Occipital lobe (tissue), 1 donor: ENCODE measurements at regions not wholly inside any gene's neighbourhood (a gene's known extent, or its start where the extent isn't known, plus 50 kb on each side); places are given as distances from the start of the nearest gene placed in this dataset.

Experiments used
- DNase-seq: peaks from one replicate; lab custom pipeline; 2025; lab: John Stamatoyannopoulos, UW

DNA sequence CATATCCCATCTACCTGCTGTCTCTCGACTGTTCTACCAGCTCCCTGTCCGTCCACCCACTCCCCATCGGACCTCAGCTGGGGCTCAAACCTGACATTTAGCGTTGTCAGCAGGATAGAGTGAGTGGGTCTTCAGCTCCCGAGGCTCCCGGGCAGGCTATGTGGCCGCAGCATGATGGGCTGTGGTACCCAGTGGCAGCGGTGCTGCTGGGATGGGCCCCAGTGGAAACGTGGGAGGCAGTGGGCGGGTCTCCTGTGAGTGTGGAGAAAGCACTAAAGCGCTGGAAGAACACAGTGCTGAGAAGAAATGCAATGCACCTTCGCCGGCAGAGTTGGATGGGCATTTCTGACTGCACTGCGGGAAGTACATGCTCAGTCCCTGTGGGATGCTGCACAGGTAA is 204.8 kb upstream of the SYT4 start:
- no peak for DNase-seq

- DNase-seq = no peak
Observed at GRCh38 chr18:43482600-43482999, 205.3 kb upstream of the SYT4 start.

DNA sequence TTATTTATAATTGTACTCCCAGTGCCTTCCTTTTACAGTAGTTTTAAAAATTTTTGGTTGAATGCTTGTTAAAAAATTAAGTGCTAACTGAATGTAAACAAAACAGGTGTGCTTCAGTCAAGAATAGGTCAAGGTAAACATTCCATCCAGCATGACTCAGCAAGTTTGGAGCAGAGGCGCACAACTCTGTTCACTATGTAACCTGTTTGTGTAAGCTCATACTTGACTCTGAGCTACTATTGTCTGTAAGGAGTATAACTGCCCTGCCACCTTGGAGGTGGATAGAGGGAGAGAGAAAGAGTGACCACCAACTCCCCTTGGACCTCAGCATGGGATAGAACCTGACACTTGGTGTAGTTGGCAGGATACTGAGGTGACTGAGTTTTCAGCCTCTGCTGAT is 207.4 kb upstream of the SYT4 start:
- no peak for DNase-seq

DNA sequence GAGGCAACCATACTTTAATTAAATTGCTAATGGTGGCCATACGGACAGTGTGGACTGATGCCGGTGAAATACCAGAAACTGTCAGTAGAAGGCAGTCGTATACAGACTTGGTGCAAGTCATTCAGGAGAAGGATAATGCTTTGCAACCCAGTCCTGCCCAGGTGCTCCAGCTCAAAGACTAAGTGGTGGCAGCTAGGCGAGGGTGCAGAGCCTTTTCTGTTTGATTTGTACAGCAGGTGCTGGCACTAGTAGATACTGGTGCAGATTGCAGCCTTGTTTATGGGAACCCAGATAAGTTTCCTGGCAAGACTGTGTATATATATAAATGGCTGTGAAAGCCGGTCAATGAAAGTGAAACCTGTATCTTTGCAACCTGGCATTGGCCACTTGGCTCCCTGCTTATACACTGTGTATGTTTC is 208.3 kb upstream of the SYT4 start:
- DNase-seq = no peak

DNA sequence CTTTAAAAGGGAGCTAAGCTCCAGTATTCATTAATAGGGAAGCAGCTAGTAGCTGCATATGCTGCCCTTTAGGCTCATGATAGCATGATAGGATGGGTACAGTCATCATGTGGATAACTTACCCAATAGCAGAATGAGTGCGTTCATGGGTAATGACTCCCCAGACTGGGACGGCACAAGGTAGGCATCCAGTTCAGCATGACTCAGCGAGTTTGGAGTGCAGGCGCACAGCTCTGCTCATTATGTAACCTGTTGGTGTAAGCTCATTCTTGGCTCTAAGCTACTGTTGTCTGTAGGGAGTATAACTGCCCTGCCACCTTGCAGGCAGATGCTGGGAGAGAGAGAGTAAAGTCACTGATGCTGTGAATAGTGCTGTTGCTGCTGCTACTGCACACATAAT is 209.2 kb upstream of the SYT4 start:
- no peak for DNase-seq

- peak; percentile 52 for DNase-seq
Observed at GRCh38 chr18:43501099-43501498, 223.8 kb upstream of the SYT4 start.

- no peak for DNase-seq
Observed at GRCh38 chr18:43506935-43507334, 229.6 kb upstream of the SYT4 start.

- DNase-seq = no peak
Observed at GRCh38 chr18:43507842-43508481, 230.7 kb upstream of the SYT4 start.

GRCh38 chr18:43514747-43515146 is 237.5 kb upstream of the SYT4 start:
- DNase-seq = no peak

- no peak for DNase-seq
Observed at GRCh38 chr18:43515481-43515880, 238.2 kb upstream of the SYT4 start.

GRCh38 chr18:43524260-43524659 is 247.0 kb upstream of the SYT4 start:
- no peak for DNase-seq

DNA sequence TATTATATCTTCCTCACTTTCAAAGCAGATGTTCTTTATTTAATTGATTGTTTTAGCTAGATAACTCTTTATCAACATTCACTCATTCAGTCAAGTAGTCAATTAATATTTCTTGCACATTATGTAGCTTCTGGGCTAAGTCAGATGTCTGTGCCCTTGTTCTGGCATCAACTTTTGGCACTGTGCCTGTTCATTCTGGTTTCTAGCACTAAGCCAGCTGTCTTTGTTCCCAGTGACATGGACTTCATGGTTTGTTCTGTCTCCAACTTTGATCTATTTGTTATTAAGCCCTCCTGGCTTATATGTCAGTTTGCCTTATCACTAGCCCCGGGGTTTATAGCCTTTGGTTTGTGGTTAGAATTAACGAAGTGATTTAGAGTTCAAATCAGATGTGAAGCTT is 247.9 kb upstream of the SYT4 start:
- DNase-seq = no peak

GRCh38 chr18:43526426-43527145 is 249.3 kb upstream of the SYT4 start:
- no peak for DNase-seq

DNA sequence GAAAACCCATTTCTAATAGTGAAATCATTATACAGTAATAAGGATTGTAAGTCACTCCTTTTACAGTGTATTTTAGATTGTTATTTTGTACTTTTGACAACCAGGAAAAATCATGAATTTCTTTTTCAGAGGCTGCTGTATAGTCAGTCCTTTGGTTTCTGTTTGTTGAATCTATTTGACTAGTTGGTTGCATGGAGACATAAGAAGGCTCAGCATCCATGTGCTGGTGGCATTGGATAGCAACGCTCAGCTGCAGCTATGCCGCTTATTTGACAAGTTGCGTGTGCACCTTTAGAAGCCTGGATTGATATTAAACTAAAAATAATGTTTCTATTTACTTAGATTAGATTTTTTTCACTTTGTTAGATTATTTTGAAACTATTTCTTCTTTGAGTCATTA is 254.1 kb upstream of the SYT4 start:
- DNase-seq = no peak

DNA sequence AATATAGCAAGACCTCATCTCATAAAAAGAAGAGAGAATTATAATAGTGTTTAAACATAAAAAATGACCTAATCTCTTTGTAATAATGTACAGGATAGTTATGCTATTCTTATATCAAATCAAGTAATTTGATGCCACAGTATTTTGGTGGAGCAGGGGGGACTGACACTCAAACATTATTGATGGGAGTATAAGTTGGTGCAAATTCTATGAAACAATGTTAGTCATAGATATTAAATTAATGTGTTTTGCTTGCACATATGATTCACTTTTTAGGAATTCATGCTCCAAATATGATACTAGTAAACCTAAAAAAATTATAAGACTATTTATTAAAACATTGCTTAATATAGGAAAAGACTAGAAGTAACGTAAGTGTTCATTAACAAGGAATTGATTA is 256.1 kb upstream of the SYT4 start:
- no peak for DNase-seq

DNA sequence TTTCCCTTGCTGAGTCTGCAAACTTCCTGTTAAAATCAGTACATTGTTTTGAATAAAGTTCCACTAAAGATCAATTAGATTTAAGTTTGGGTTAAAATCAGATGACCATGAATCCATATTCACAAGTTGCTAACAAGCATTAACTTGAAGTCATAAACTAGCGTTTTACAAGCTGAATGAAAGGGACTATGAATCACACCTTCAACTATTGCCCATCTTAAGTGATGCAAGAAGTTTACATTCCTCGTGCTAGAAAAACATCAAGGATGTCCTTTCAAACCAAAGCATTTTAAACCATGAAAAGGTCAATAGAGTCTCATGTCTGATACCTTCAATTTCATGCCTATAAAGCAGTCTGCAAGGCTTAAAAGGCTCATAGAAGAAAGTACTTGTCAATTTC is 257.2 kb upstream of the SYT4 start:
- DNase-seq = no peak

DNA sequence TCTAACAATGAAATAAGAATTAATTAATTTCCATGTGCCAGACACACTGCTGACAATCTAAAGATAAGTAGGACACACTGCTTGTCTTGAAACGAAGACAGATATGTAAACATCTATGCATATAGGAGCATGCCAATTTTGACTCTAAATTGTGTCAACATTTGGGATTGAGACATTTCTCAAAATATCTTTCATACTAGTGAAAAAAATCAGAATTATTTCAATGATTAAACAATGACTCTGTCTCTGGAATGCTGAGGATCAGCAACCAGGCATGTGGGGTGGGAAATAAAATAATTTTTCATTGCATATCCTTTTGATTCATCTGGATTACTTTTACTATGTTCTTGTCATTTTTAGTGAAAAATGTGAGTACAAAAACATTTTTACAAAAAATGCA is 262.6 kb upstream of the SYT4 start:
- DNase-seq = no peak

DNA sequence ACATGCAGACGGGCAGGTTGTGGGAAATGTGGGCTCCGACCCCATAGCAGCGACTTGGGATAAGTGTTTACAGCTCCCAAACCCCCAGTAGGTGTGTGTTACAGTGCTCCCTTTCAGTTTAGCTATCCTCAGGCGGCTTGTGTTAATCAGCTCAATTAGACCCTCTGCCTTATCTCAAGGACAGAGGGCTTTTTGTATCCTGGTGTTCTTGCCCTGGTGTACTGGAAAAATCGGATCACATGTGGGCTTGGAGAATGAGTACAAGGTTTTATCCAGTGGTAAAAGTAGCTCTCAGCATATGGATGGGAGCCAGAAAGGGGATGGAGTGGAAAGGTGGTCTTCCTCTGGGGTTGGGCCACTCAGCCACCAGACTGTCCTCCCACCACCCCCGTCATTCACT is 264.7 kb upstream of the SYT4 start:
- DNase-seq = no peak

DNA sequence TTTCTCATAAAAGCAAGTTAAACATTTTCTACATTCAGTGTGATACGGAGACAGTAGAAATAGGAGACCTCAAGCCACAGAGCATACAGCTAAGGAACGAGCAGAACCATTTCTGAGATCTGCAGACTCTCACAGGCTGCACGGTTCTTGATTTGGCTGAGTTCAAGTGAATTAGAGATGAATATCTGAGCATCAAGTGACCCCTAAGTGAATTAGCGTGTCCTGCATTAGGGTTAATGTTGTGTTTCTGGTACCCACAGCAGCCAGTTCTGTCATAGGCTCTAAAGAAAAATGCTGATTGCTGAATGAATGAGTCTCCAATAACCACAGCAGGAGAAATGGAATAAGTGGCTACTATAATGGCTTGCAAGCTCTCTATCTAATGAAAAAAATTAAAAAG is 265.9 kb upstream of the SYT4 start:
- no peak for DNase-seq

DNA sequence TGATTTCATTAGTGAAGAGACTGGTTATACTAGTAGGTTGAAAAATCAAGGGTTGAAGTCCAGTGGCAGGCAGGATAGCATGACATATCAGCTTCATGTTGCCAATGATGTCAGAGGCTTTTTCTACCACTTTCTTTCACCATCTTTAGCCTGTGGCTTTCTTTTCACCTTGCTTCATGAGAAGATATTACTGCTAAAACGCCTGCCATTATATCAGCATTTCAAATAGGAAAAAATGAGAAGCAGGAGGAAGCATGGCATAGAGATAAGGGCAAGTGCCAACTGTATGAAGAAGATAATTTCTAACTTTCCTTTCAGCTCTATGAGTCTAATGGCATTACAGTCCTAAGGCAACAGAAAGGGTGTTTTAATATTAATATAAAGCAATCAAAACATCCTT is 270.2 kb upstream of the SYT4 start:
- DNase-seq = no peak

GRCh38 chr18:43559507-43559906 is 282.2 kb upstream of the SYT4 start:
- no peak for DNase-seq

GRCh38 chr18:43563780-43564179 is 286.5 kb upstream of the SYT4 start:
- DNase-seq = no peak

DNA sequence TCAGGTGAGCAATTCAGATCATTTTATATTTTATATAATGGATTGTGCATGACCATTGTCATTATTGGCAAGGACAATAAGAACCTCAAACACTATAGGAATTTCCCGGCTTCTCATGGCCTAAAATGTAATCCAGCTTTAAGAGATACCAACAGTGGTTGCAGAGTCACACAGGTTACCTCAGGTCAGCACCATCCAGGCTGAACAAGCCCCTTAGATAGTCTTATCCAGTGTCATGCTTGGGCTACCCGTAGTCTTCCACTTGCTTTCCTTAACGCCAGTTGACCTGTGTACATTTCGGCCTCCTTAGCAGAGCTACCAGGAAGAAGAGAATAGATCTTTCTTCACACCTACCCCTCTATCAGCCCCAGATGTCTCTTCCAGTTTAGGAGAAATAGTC is 293.3 kb upstream of the SYT4 start:
- no peak for DNase-seq
